Lung (tissue), 11 donors: ENCODE measurements at regions not wholly inside any gene's neighbourhood (a gene's known extent, or its start where the extent isn't known, plus 50 kb on each side); places are given as distances from the start of the nearest gene placed in this dataset.
A peak's percentile ranks its signal among the peaks of the same experiment; 100 is the strongest.

Source experiments
- ATAC-seq: fragments of 200-7000 bp; cut with Tn5 transposase; one replicate; pipeline ENCODE4 v1.9.1; 2020; ENCODE audit warnings: moderate number of reproducible peaks; ENCODE audit not compliant: insufficient read depth, low FRiP score
- DNase-seq, 3 donors: peaks; one replicate each; pipeline ENCODE4 v3.0.0-alpha.2; 2013 to 2017
- H3K27ac ChIP-seq, 2 donors: one replicate each; pipeline ENCODE4 v1.5.1; 2013; ENCODE audit warnings: mild to moderate bottlenecking in 2 of 2, moderate library complexity in 2 of 2, control low read depth in 1 of 2, inconsistent platforms in 1 of 2, low read depth in 1 of 2, low read length in 1 of 2
- H3K27me3 ChIP-seq, 3 donors: one replicate each; pipeline ENCODE4 v1.5.1; 2013; ENCODE audit warnings: low read length in 2 of 3; ENCODE audit not compliant: control insufficient read depth in 3 of 3, insufficient read depth in 3 of 3
- H3K36me3 ChIP-seq, 4 donors: one replicate each; pipeline ENCODE4 v1.5.1; 2013; ENCODE audit warnings: low read length in 4 of 4, mild to moderate bottlenecking in 1 of 4, moderate library complexity in 1 of 4; ENCODE audit not compliant: control insufficient read depth in 4 of 4, insufficient read depth in 4 of 4
- H3K4me1 ChIP-seq, 5 donors: one replicate each; pipeline ENCODE4 v1.5.1; 2013; ENCODE audit warnings: low read length in 5 of 5, mild to moderate bottlenecking in 2 of 5, moderate library complexity in 1 of 5; ENCODE audit not compliant: control insufficient read depth in 5 of 5, insufficient read depth in 5 of 5
- H3K4me3 ChIP-seq: one replicate; pipeline ENCODE4 v1.5.1; 2013; ENCODE audit warnings: mild to moderate bottlenecking, control low read depth, moderate library complexity
- H3K9ac ChIP-seq, 2 donors: one replicate each; pipeline ENCODE4 v1.5.1; 2013; ENCODE audit warnings: low read length in 2 of 2, control low read depth in 1 of 2; ENCODE audit not compliant: insufficient read depth in 1 of 2
- H3K9me3 ChIP-seq, 4 donors: one replicate each; pipeline ENCODE4 v1.5.1; 2013; ENCODE audit warnings: low read length in 3 of 4, mild to moderate bottlenecking in 1 of 4, moderate library complexity in 1 of 4; ENCODE audit not compliant: control insufficient read depth in 4 of 4, insufficient read depth in 3 of 4
- WGBS, 2 donors: extraction: QIAGEN DNeasy Blood & Tissue Kit; methylation state at CpG; one replicate each; pipeline ENCODE4 v1.1.7; 2013; 5-methylcytosine and 5-hydroxymethylcytosine counted together
- TF ChIP-seq, protein P1 (sequence below): IDR thresholded peaks from 2 replicates; pipeline ENCODE4 v1.5.1; 2012; ENCODE audit warnings: mild to moderate bottlenecking; ENCODE audit errors: control extremely low read depth, extremely low read depth
- donor health status: control.
- donor health status: control.
- donor health status: Bipolar disorder and iron deficiency.
- donor health status: healthy.
- donor health status: DM: yes; HTN: yes; CAD: no.

DNA sequence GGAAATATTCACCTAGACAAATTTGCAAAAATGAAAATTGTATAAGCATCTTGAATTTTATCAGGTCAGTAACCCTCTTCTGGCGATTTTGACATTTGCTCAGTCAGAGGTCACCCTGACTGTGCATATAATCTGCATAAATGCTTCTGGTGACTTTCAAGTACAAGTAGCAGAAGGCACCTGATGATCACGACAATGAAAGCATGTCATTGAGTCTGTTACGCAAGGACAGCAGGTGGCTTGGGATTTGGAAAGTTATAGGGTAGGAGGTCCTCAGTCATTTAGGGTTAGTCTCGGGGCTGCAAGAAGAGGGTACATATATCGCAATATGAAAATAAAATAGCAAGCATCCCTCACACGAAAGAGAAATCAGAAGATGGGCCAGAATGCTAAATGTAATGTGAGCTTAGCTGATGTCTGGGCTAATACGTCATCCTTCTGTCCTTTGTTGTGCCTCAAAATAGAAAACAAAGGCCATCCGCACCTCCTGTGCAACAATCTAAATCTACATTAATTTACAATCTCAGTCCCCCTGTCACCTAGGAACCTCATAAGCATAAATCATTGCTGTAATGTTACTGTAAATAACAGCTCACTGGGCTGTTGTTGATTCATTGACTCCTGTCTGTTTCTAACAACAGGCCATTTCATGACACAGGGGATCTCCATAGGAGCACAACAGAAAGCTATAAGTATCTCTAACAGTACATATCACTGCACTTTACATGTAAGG lies 155.2 kb upstream of the RSPO3 start:
- H3K4me3 ChIP-seq = no peak overlapping the region
- TF ChIP-seq, protein P1, sequence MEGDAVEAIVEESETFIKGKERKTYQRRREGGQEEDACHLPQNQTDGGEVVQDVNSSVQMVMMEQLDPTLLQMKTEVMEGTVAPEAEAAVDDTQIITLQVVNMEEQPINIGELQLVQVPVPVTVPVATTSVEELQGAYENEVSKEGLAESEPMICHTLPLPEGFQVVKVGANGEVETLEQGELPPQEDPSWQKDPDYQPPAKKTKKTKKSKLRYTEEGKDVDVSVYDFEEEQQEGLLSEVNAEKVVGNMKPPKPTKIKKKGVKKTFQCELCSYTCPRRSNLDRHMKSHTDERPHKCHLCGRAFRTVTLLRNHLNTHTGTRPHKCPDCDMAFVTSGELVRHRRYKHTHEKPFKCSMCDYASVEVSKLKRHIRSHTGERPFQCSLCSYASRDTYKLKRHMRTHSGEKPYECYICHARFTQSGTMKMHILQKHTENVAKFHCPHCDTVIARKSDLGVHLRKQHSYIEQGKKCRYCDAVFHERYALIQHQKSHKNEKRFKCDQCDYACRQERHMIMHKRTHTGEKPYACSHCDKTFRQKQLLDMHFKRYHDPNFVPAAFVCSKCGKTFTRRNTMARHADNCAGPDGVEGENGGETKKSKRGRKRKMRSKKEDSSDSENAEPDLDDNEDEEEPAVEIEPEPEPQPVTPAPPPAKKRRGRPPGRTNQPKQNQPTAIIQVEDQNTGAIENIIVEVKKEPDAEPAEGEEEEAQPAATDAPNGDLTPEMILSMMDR = no peak
- no peak overlapping the region for H3K27ac ChIP-seq
- H3K36me3 ChIP-seq = no peaks in the 10 kb centered on the region
- WGBS, 2 donors = 83% methylated on average over 8 of the region's 8 CpGs
- DNase-seq = no peak
- no peak overlapping the region for H3K9ac ChIP-seq
- ATAC-seq = no peak
- no peaks in the 10 kb centered on the region for H3K27me3 ChIP-seq
- no peaks in the 10 kb centered on the region for H3K4me1 ChIP-seq
- no peaks in the 10 kb centered on the region for H3K9me3 ChIP-seq

DNA sequence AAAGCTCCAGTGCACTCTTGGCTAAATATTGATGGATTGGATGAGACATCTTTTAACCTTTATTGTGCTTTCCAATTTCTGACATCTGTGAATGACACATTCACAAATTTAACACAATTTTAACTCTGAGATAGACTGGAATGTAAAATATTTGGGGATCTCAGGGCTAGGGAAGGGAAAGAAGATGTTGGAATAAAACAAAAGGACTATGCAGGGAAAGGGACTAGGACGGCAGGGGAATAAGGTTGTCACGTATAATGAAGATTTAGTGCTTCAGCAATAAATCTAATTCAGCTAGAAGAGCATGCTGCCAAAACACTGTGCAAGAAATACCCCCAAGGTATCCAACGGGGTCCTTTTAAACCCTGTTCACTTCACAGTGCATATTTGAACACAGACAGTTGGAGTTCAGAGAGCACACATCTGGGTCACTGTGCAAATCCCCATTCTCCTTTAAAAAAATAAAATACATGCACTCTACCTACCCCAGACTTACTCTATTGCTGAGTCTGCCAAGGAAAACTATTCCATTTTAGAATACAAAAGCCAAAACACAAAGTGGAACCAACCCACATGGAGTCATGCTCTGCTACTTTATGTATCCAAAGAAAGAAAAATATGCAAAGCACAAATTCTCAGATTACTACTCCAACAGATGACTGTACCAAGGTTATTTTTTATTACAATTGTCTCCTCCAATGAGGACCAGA lies 151.0 kb upstream of the RSPO3 start:
- DNase-seq = no peak
- H3K9ac ChIP-seq = no peak overlapping the region
- H3K27me3 ChIP-seq = no peaks in the 10 kb centered on the region
- 47 to 72% methylated on average over 3 of the region's 3 CpGs for WGBS, 2 donors
- H3K36me3 ChIP-seq = no peaks in the 10 kb centered on the region
- H3K4me1 ChIP-seq = no peaks in the 10 kb centered on the region
- H3K9me3 ChIP-seq = no peaks in the 10 kb centered on the region
- no peak overlapping the region for H3K4me3 ChIP-seq
- TF ChIP-seq, protein P1 = no peak
- H3K27ac ChIP-seq = no peak overlapping the region
- no peak for ATAC-seq

DNA sequence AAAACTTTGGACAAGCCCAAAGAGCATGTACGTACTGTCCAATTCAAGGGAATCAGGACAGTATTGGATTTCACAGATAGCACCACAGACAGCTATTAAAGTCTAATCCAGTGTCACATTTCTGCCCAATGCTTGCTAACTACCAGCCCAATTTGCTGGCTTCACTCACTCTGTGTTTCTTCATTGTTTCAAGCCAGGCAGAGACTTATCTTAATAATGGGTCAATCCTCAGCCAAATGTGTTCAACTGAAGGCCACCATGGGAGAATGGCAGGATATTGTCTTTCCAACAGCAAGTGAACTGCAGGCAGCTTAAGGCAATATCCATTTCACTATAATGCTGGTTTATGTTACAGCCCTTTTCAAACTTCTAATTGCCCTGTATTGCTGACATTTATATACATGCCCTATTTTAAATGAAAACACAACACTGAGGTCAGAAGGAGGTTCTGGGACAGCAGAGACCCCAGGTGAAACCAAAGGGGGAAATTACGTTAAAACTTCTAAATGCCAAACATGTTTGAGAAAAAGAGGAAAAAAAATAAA lies 142.1 kb upstream of the RSPO3 start:
- TF ChIP-seq, protein P1 = no peak
- DNase-seq (peak in 1 of 3 donors; percentile 3), ATAC-seq (no peak)
- no peaks in the 10 kb centered on the region for H3K4me1 ChIP-seq
- H3K27me3 ChIP-seq = no peaks in the 10 kb centered on the region
- H3K27ac ChIP-seq = no peak overlapping the region
- no peaks in the 10 kb centered on the region for H3K9me3 ChIP-seq
- H3K9ac ChIP-seq = no peak overlapping the region
- no peak overlapping the region for H3K4me3 ChIP-seq
- WGBS, 2 donors = 78 to 82% methylated on average over 2 of the region's 2 CpGs
- H3K36me3 ChIP-seq = no peaks in the 10 kb centered on the region
